Hematopoietic multipotent progenitor cell treated with erythropoietin and hydrocortisone succinate and interleukin-3 and kit ligand, for 8 days (in vitro differentiated cells): ENCODE measurements at regions not wholly inside any gene's neighbourhood (a gene's known extent, or its start where the extent isn't known, plus 50 kb on each side); places are given as distances from the start of the nearest gene placed in this dataset.

Experiments
- DNase-seq: peaks from one replicate; pipeline ENCODE4 v3.0.0-alpha.2; 2015

DNA sequence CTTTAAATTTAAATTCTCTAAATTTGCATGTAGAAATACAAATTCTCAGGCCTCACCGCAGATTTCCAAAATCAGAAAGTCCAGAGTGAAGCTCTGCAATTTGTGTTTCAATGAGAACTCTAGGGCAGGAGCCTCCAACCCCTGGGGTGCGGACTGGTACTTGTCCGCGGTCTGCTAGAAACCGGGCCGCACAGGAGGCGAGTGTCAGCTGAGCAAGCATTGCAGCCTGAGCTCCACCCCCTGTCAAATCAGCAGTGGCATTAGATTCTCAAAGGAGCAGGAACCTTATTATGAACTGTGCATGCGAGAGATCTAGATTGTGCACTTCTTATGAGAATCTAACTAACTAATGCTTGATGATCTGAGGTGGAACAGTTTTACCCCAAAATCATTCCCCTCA, 203.0 kb upstream of the PCSK2 start:
- DNase-seq: no peak

DNA sequence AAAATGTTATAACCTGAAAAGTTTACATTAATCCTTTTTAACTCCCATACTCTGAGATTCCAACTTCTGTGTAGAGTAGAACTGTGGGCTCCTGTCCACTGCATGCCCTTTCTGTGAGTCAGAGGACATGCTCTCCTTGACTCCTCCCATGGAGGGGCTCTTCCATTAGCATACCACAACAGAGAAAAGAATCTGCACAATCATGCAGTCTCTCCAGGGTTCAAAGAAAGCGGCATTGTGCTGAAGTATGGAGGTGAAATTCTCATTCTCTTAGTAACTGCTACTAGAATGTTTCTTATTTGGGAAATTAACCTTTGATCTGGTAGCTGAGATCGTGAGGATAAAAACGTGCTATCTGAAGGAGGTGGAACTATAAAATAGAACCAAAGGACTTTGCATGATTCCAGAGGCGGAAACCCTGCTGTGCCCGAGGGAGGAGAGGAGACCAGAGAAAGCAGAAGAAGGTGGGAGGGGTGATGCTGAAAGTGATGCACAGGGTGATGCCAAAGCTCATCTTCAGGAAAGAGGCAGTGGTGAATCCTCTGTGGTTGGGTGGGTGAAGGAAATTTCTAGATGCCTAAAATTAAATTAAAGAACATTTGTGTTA, 202.2 kb upstream of the PCSK2 start:
- DNase-seq: no peak

DNA sequence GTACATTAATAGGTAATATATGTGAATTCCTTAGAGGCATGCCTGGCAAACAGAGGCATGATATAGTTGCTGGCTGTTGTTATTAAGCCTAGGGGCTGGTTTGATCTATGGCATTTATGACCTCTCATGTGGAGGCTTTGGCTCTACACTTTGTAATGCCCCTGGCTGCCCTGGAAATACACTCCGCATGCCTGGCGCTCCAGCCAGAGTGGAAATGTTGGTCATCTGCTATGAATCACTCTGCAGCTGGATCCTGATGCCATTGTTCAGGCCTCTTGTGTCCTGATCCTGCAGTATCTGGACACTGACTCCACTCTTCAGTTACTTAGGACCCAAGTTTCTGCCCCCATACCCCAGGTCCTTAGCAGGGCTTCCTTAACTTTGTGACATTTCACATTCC, 200.5 kb upstream of the PCSK2 start:
- DNase-seq: no peak

DNA sequence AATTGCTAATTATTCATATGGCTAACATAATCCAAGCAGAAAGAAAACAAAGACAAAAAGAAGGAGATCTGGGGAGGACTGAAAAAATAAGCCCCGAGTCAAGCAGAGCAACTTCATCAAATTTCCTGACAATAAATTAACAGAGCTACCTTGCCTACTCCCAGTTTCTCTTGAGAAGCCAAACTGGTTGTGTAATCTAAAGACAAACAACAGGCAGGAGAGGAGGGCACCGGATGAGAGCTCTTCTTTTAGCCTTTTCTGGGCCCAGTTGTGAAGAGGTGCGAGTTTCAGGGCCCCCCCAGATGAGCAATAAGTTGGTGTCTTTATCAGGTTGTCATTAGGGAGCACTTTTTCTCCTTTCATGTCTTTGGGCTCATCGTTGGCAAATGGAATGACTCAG, 197.1 kb upstream of the PCSK2 start:
- no peak for DNase-seq

DNA sequence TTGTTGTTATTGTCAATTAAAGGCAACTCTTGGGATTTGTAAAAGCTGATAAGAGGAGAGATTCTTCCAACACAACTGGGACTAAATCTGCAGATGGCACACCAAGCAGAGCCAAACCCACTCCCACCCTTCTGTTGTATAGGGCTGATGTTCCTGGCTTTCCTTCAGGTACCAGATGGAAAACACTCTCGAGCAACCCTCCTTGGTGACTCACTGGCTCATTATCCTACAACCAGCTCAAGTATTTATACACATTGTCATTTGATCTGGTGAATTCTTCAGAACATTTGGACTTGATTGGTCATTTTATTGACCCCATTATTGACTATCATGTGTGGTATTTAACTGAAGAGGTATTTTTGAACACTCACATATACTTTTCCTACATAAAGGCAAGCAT, 190.3 kb upstream of the PCSK2 start:
- no peak for DNase-seq

DNA sequence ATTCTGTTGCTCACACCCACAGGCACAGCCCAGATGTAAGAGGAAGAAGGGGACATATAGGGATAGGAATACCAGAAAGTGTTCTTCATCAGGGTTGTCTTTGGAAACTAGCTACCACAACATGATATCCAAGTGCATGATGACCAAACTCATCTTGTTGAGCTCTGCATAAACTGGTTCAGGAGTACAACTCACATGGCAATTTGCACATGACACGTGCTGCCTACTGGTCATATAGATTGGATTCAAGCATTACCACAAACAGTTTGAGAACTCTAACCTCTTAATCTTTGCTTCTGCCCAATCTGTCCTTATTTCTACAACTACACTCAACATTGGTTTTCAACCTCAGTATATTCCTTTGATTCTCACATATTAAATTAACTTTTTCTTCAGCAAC, 184.7 kb upstream of the PCSK2 start:
- no peak for DNase-seq

DNA sequence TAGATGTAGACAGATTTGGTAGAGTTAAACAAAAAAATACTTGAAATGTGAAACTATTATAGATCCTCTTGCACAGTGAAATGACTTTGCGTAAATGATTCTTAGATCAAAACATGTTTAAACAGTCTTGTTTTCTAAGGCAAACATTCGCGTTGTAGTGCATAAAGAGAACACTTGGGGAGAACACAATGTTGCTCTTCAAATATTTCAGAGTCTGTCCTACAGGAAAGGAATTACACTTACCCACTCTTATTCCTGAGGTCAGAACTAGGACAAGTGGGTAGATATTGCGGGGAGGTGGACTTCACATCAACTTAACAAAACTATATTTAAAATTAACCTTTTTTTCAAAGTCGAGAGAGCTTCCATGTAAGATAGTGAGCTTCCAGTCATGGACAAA, 183.5 kb upstream of the PCSK2 start:
- no peak for DNase-seq

DNA sequence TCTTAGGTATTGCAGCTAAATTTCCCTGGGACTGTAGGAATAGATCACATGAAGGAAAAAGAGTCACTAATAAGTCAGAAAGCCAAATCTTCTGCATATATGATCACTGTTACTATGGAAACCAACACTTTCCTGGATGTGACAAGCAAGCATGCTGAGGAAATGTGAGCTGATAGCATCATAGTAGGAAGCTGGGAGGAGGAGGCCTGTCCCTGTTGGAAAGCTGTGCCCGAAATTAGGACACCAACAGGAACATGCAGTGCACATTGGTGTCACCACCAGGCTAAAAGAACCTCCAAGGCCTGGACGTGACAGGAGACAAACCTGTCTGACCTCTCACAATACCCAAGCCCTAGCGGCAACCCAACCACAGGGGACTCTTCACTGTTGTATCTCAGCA, 181.9 kb upstream of the PCSK2 start:
- DNase-seq: no peak

DNA sequence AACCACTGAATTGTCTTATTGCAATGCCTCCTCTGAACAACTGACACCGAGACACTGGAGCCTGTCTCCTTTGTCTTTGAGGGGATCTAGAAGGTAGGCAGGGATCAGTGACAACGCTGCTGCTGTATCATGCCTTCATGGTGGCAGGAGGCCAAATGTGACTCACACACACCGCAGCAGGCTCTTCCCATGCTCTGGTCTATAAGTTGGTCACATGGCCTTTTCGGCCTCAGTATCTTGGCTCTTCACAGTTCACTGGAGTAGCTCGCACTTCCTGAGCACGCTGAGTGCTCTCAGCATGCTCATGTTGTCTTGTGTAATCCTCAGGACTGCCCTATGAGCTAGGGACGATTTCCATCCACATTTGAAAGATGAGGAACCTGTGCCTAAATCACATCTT, 167.4 kb upstream of the PCSK2 start:
- DNase-seq: no peak

DNA sequence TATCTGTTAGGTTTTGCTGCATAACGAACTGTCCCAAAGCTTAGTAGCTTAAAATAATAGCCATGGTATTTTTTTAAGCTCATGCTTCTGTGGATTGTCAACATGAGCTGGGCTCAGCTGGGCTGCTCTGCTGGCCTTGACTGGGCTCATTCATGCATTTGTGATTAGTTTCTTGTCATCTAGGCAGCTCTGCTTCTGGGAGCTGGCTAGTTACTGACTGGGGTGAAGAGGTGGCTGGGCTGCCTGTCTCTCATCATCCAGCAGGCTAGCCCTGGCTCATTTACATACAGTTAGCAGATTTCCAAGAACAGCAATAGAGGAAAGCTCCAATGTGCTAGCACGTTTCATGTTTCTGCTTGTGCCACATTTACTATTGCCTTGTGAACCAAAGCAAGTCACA, 165.1 kb upstream of the PCSK2 start:
- DNase-seq: no peak

DNA sequence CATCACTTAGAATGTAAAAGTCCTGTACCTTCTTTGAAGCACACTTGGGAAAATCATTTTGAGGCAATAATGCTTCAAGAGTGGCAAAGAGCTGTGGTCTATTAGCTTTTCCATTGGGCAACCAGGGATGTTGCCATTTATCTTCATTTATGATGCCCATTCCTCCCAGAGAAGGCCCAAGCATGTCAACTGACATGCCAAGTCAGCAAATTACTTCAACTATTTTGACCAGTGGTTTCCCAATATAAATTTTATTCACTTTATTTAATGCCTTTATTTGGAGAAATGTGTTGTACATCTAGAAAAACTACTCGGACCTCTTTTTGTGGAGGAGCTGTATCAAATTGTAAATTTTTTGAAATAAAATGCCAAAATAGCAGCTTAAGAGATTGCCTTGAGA, 164.1 kb upstream of the PCSK2 start:
- DNase-seq: no peak

DNA sequence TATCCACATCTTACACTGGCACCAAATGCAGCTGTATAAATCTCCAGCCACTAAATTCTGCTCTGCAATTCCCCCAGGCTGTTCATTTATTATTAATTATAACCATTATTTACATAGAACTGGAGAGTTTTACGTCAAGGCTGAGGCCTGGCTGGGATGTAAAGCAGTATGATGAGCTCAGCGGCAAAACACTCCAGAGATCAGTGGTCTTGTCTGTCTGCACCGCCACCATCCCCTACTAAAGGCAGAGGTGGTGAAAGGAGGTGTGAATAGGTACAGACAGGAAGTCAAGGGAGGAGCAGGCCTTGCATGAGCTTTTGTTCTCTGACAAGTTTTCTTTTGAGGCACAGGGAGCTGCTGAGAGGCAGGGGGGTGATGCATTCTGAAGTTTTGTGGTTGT, 159.9 kb upstream of the PCSK2 start:
- DNase-seq: no peak

DNA sequence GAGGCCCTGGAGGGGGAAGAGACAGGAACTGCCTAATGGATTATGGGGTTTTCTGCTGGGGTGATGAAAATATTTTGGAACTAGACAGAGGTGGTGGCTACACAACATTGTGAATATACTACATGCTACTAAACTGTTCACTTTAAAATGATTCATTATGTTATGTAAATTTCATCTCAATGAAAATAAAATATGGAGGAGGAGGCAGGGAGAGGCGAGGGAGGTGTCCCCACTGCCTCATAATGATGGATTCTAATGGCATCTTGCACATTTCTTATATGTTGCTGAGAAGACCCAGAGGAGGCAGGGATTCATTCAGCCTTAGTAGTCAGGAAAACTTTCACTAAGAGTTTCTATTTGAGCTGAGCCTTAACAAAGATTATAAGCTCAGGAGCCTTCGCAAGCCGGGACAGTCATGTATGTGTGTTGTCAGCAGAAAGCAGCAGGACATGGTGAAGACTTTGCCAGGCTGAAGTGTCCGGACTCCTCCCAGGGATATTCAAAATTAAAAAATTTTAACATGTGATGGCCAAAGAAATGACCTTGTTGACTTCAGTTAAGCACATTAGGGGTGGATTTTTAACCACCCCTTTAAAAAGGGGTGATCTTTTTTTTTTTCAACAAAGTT, 158.6 kb upstream of the PCSK2 start:
- DNase-seq: no peak

DNA sequence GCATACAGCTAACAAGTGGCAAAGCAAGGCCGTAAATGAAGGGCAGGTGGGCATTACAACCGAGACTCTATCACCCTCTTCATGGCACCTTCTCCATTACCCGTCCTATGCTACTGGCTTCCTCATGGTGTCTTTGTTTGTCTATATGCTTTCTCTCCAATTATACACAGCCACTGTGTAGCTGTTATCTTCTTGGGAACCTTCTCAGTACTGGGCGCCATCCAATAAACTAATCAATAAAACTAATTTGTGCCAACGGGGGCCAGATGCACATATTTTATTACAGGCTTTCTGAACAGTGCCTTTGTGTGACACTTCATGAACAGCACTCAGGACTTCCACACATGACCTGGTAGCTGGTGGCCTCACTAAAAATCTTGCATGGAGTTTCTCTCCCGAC, 149.8 kb upstream of the PCSK2 start:
- no peak for DNase-seq

DNA sequence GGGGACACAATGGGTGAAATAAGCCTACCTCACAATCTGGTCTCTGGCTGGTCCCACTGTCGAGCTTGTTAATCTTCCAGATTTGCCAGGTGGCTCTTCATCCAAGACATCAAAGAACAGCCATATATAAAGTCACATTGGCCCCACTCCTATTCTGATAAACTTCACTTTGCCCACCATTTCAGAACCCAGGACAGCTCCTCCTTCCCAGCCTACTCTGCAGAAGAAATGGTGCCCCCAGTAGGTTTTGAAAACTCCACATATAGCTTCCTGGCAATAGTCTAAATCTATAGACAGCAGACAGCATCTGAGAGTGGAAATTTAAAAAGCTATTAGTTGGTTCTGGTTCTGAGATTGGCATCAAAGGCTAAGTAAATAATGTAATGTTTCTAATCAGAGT, 143.1 kb upstream of the PCSK2 start:
- DNase-seq: no peak

DNA sequence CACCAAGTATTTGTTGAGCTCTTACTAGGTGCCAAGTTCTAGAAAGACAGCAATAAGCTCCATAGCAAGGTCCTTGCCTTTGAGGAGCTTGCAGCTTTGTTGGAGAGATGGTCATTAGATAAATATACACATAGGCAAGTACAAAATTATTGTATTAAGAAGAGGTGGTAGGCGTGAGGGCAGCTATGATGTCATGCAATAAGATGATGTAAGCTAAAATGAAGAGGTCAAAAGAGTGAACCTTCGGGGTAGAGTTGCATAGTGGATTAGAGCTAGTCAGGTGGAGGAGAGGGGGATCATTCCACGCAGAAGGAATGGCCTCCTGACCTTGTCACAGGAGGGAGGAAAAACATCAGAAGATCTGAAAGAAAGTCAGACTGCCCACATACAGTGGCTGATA, 141.9 kb upstream of the PCSK2 start:
- no peak for DNase-seq

DNA sequence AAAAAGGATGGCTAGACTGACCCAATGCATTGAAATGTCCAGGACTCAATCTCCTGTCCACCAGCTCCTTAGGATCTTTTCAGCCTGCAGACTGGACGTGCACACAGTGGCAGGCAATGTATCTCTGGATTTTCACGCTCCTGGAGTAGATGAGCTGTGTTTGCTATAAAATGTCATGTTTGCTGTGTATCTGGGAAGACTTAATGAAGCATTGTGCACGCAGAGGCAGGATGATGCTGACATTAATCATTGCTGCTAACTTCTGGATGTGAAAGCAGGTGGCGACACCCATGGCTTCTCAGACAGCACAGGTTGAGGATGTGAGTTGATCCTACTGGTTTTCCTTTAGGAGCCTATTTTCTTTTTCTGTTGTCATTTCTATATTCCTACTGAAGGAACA, 133.1 kb upstream of the PCSK2 start:
- no peak for DNase-seq

DNA sequence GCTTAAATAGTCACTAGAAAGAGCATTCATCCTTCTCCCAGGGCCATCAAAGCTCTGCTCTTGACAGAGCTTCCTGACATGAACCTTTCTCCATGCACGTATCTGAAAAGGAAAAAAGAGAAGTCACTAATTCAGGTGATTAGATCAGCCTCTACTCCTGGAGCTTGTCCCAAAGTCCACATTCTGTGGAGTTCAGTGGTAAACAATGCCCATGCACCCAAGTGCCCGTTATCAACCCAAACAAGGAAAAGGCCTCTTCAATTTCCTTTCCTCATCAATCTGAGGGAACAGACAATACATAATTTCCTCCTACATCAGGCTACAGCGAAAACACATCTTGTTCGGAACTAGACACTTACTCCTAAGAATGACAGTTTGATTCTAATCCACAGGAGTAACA, 129.2 kb upstream of the PCSK2 start:
- no peak for DNase-seq

DNA sequence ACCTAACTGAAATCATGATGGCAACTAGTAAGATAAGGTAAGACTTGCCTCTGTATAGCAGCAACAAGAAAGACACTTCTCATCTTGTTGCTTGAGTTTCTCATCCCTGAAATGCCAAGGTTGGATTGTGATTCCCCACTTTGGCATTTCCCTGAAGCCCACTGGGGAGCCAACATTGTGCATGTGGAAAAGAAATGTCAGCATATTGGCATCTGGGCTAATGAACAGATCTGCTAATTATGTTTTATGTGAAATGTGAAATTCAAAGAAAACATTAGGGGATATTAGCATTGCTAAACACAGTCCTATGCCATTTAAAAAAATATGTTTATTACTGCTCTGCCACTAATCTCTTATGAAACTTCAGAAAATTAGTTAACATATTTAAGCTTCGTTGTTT, 126.3 kb upstream of the PCSK2 start:
- no peak for DNase-seq

DNA sequence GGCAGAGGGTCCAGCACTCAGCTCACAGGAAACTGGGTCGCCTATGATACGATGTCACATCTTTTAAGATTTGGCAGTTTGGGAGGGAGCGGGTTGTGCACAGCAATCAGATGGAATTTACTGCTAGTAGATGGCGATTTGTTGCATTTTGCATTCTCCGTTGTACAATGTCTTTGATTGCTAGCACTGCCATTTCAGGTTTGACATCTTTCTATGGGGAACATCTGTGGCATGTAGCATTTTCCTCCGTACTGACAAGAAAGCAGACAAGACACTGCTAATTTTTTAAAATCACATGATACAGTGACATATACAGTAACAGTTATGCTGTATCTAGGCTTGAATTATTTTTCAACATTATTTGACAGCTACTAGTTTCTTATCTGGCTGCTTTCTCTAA, 119.7 kb upstream of the PCSK2 start:
- DNase-seq: no peak

DNA sequence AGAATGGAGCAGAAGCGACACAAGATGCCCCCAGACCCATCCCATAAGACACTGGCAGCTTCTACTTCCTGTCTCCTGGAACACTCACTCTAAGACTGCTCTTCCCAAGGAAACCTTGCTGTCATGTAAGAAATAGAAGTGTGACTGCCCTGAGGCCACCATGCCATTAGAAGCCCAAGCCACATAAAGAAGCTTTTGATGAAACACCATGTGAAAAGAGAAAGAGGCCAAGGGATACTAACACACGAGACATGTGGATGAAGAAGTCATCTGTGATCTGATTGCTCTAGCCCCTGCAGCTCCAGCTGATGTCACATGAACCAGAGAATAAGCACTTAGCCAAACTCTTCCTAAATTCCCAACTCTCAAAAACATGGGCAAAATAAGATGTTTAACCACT, 117.9 kb upstream of the PCSK2 start:
- no peak for DNase-seq

DNA sequence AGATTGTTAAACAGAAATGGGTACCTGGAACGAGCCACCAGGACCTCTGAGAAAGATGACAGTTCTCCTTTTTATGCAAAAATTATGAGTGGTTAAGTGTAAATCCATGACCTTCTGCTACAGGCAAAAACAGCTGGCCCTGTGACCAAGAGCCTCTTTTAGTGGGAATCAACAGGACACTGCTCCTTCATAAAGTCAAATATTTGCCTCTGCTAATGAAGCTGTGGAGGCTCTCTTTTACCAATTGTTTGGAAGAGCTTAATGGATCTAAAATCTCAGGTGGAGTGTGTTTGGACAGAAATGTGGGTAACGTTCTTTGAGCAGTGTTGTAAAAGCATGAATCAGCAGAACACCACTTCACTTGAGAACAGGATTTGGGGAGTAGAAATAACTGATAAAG, 117.5 kb upstream of the PCSK2 start:
- no peak for DNase-seq

DNA sequence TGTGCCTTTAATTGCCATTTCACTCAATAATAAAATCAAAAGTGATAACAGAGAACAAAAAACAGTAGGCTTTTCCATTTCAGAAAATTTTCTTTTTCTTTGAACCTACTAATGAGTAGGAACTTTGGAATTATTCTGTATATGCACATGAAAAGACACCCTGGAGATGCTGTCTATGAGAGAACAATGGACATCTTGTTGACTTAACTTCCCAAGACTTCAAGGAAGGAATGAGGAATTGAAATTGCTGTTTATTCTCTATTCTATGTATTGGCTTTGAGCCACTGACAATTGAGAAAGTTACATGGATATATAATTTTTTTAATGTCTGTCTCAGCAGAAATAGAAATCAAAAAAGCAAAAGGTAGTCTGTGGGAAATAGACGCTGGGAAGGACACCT, 98.6 kb upstream of the PCSK2 start:
- no peak for DNase-seq

DNA sequence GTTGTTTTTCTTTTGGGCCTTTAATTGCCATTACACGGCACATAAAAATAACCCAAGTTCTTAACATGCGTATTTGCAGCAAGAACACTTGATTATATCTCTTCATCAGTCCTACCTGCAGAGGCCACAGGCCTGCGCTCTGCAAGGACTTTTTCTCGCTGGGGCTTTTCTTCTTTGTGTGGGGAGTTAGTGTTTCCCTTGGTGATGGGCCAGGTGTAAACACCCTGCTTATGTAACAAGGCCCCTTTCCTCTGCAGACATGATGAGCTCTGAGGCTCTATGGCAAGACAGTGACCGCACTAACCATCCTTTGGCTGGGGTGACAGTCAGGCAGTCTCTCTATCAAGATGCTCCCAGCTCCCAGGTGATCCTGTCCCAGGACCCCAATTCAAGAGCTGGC, 97.8 kb upstream of the PCSK2 start:
- DNase-seq: no peak

DNA sequence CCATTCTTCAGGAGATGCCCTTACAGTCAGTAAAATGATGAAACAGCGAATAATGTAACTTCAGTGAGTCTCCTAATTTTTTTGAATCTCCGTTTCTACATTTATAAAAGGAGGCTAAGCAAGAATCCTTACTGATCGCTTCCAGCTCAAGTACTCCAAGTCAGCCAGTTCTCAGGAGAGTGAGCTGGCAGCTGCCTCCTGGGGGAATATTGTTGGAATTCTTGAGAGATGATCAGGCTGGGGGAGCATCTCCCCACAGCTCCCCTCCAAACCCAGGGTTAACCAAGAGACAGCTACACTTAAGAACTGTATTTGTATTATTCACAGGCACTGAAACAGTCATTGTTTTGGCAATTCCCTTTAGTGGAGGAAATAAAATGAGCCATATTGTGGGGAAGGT, 89.1 kb upstream of the PCSK2 start:
- DNase-seq: no peak

DNA sequence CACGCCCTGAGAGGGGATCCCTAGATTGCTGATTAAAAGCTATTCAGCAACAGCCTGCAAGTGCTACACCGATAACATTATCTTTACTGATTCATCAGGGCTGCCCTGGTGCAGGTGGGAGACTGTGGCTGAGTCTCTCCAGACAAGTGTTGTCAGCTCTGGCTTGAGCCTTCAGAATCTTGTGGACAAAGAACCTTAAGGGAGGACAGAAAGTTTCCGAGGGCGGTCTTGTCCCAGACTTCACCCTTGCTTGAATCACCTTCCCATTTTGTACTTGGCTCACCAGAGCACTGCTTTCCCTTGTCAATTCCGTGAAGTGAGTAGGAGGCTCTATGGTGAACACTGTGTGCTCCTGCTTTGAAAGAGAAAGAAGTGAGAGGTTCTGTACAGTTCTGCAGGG, 88.6 kb upstream of the PCSK2 start:
- DNase-seq: no peak
